HepG2 (cell line): ENCODE measurements at regions not wholly inside any gene's neighbourhood (a gene's known extent, or its start where the extent isn't known, plus 50 kb on each side); places are given as distances from the start of the nearest gene placed in this dataset.
A peak's percentile ranks its signal among the peaks of the same experiment; 100 is the strongest.

ENCODE experiments used
- ATAC-seq: fragments of 200-7000 bp; cut with Tn5 transposase; 3 replicates; pipeline ENCODE4 v1.9.1; 2020; ENCODE audit warnings: mild to moderate bottlenecking, moderate library complexity
- BruUV-seq: library from RNA; stranded (reverse); fragments of 400-500 nt; replicated peaks from 2 replicates; lab custom pipeline; 2021; lab: Mats Ljungman, UMichigan
- CTCF ChIA-PET: fragments of 300-600 bp; formaldehyde crosslinking; extraction: SDS; loops from one replicate; lab custom pipeline; 2021; ENCODE audit warnings: low total read pairs, inconsistent platforms, low intra/inter-chr PET ratio; lab: Yijun Ruan, JAX
- POLR2A ChIA-PET: fragments of 350-600 bp; sonication (Branson Sonifier 250); formaldehyde crosslinking; loops from one replicate; lab custom pipeline; 2020; ENCODE audit warnings: antibody characterized with exemption, inconsistent platforms; lab: Yijun Ruan, JAX
- DNase-seq: peaks from one replicate; pipeline ENCODE4 v3.0.0-alpha.2; 2015; ENCODE audit warnings: low spot score
- FAIRE-seq: peaks from 3 replicates; lab custom pipeline; 2011; peaks lifted over from hg19 to GRCh38; lab: Jason Lieb, UNC
- H2AFZ ChIP-seq: one replicate; pipeline ENCODE4 v1.6.1; 2011; ENCODE audit warnings: low read length, inconsistent platforms
- H3K27ac ChIP-seq: fragments of 300-600 bp; 3 replicates; pipeline ENCODE4 v1.8.0; 2011; ENCODE audit warnings: mixed run types, mild to moderate bottlenecking, mixed read lengths, low read length, inconsistent platforms; ENCODE audit not compliant: insufficient read depth; ENCODE audit errors: extremely low read length
- H3K27me3 ChIP-seq, 2 experiments: fragments of 200-600 bp in 1 of 2; 2 replicates in 1 of 2; 3 replicates in 1 of 2; pipeline versions ENCODE4 v1.6.0 to v1.8.0; 2011; ENCODE audit warnings: low read length in 2 of 2, mild to moderate bottlenecking in 2 of 2, moderate library complexity in 2 of 2, inconsistent platforms in 1 of 2; ENCODE audit not compliant: insufficient read depth in 2 of 2, control insufficient read depth in 1 of 2
- H3K36me3 ChIP-seq, 2 experiments: fragments of 200-600 bp in 1 of 2; replicated peaks in 1 of 2; 2 replicates in 1 of 2; 3 replicates in 1 of 2; pipeline versions ENCODE4 v1.5.1 to v1.8.0; 2011; ENCODE audit warnings: low read length in 2 of 2, inconsistent platforms in 1 of 2; ENCODE audit not compliant: insufficient read depth in 2 of 2, control insufficient read depth in 1 of 2
- H3K4me1 ChIP-seq: 2 replicates; pipeline ENCODE4 v1.5.1; 2012; ENCODE audit warnings: low read length, inconsistent platforms; ENCODE audit not compliant: insufficient read depth
- H3K4me2 ChIP-seq: 2 replicates; pipeline ENCODE4 v1.6.0; 2011; ENCODE audit warnings: low read depth, low read length, inconsistent platforms
- H3K4me3 ChIP-seq, 3 experiments: fragments of 200-600 bp in 1 of 3; sonication (generic), shearing (Covaris generic) in 1 of 3; replicated peaks in 1 of 3; 2 replicates each; pipeline ENCODE4 v1.5.1; 2011 to 2016; ENCODE audit warnings: low read length in 3 of 3, inconsistent platforms in 2 of 3, low read depth in 2 of 3, mild to moderate bottlenecking in 2 of 3, control low read depth in 1 of 3, mixed read lengths in 1 of 3; ENCODE audit not compliant: insufficient read depth in 1 of 3
- H3K79me2 ChIP-seq: one replicate; pipeline ENCODE4 v1.6.1; 2011; ENCODE audit warnings: low read length, inconsistent platforms; ENCODE audit not compliant: insufficient read depth
- H3K9ac ChIP-seq: 2 replicates; pipeline ENCODE4 v1.6.0; 2011; ENCODE audit warnings: mild to moderate bottlenecking, low read depth, low read length, inconsistent platforms; ENCODE audit not compliant: insufficient read depth
- H3K9me3 ChIP-seq: 2 replicates; pipeline ENCODE4 v1.5.1; 2012; ENCODE audit warnings: mild to moderate bottlenecking, low read length
- H4K20me1 ChIP-seq: 2 replicates; pipeline ENCODE4 v1.6.0; 2011; ENCODE audit warnings: inconsistent platforms, mild to moderate bottlenecking, low read length, moderate library complexity; ENCODE audit not compliant: insufficient read depth
- EEA1 ChIP-seq: sonication (generic); formaldehyde crosslinking; IDR thresholded peaks from 2 replicates; pipeline ENCODE4 v1.5.1; 2020; ENCODE audit warnings: mild to moderate bottlenecking, missing genetic modification reagents, borderline replicate concordance
- GPBP1L1 ChIP-seq: sonication (generic); formaldehyde crosslinking; IDR thresholded peaks from 2 replicates; pipeline ENCODE4 v1.5.0; 2020; ENCODE audit warnings: mild to moderate bottlenecking, missing genetic modification reagents
- HES4 ChIP-seq: sonication (generic); formaldehyde crosslinking; IDR thresholded peaks from 2 replicates; pipeline ENCODE4 v1.9.0; 2021; ENCODE audit warnings: mild to moderate bottlenecking, missing genetic modification reagents, borderline replicate concordance
- HMGA1 ChIP-seq: sonication (generic); formaldehyde crosslinking; conservative IDR thresholded peaks from 2 replicates; pipeline ENCODE4 v1.4.0; 2020; ENCODE audit warnings: missing genetic modification reagents
- PTBP1 ChIP-seq: fragments of 200-400 bp; formaldehyde crosslinking; IDR thresholded peaks from 2 replicates; pipeline ENCODE4 v1.6.1; 2018; ENCODE audit warnings: low read length, low read depth; ENCODE audit not compliant: poor library complexity, severe bottlenecking
- SATB2 ChIP-seq: sonication (generic); formaldehyde crosslinking; IDR thresholded peaks from 2 replicates; pipeline ENCODE4 v1.5.0; 2020; ENCODE audit warnings: missing genetic modification reagents
- SNAI1 ChIP-seq: sonication (generic); formaldehyde crosslinking; IDR thresholded peaks from 2 replicates; pipeline ENCODE4 v1.5.0; 2020; ENCODE audit warnings: mild to moderate bottlenecking, missing genetic modification reagents, borderline replicate concordance
- SOX5 ChIP-seq: IDR thresholded peaks from 2 replicates; pipeline ENCODE4 v1.6.1; 2016; ENCODE audit warnings: borderline replicate concordance
- SP4 ChIP-seq: sonication (generic); formaldehyde crosslinking; IDR thresholded peaks from 2 replicates; pipeline ENCODE4 v1.8.1; 2023; ENCODE audit warnings: mild to moderate bottlenecking, missing genetic modification reagents
- SRSF9 ChIP-seq: fragments of 200-400 bp; formaldehyde crosslinking; IDR thresholded peaks from 2 replicates; pipeline ENCODE4 v1.6.1; 2018; ENCODE audit warnings: borderline replicate concordance, mild to moderate bottlenecking, low read depth, low read length; ENCODE audit not compliant: insufficient read depth, poor library complexity, severe bottlenecking
- ZHX1 ChIP-seq: sonication (generic); formaldehyde crosslinking; IDR thresholded peaks from 2 replicates; pipeline ENCODE4 v1.8.1; 2022; ENCODE audit warnings: low read depth, mild to moderate bottlenecking, missing genetic modification reagents
- ZNF562 ChIP-seq: sonication (generic); formaldehyde crosslinking; IDR thresholded peaks from 2 replicates; pipeline ENCODE4 v1.8.0; 2022; ENCODE audit warnings: missing genetic modification reagents, borderline replicate concordance
- ZNF7 ChIP-seq: IDR thresholded peaks from 2 replicates; pipeline ENCODE4 v1.6.1; 2016; ENCODE audit warnings: missing biosample characterization, missing genetic modification reagents
- ZNF761 ChIP-seq: sonication (generic); formaldehyde crosslinking; conservative IDR thresholded peaks from 2 replicates; pipeline ENCODE4 v1.4.0; 2020; ENCODE audit warnings: mild to moderate bottlenecking, missing genetic modification reagents
- WGBS: methylation state at CpG from one replicate; pipeline ENCODE4 v1.1.6; 2017; ENCODE audit warnings: low lambda C conversion rate; 5-methylcytosine and 5-hydroxymethylcytosine counted together
- in situ Hi-C: cut with HindIII; loops from 2 replicates; pipeline ENCODE4 v1.10.0; 2017; ENCODE audit warnings: low pct_unique_long_range_greater_than_20kb; ENCODE audit not compliant: extremely low pct_ligation_motif_present
- intact Hi-C: fragments of 100-400 bp; cut with micrococcal nuclease; formaldehyde crosslinking; loops from one replicate; pipeline ENCODE4 v1.10.0; 2022; ENCODE audit not compliant: unreplicated experiment
- TF ChIP-seq, protein P1 (sequence below): sonication (generic); formaldehyde crosslinking; IDR thresholded peaks from 2 replicates; pipeline ENCODE4 v1.9.0; 2021; ENCODE audit warnings: missing genetic modification reagents, mild to moderate bottlenecking, borderline replicate concordance
- TF ChIP-seq, protein P2 (sequence below): sonication (generic); formaldehyde crosslinking; IDR thresholded peaks from 2 replicates; pipeline ENCODE4 v1.4.0; 2020; ENCODE audit warnings: missing genetic modification reagents

DNA sequence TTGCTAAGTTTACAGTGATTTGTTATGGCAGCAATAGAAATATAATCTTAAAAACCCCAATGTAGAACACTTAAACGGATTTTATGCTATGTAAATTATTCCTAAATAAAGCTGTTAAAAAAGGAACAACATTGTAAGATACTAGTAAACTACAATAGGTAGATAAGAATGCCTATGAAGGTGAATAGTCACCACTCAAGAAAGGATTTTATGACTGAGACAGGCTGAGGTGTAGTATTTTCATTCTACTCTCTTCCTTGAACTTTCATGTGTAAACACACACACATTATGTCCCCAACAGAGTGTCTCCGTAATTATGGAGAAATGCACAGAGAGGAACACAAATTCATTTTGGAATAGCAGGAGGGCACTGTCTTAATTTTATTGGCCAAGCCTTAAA lies 183.9 kb upstream of the ST6GAL2 start (continued):
- TF ChIP-seq, protein P1, sequence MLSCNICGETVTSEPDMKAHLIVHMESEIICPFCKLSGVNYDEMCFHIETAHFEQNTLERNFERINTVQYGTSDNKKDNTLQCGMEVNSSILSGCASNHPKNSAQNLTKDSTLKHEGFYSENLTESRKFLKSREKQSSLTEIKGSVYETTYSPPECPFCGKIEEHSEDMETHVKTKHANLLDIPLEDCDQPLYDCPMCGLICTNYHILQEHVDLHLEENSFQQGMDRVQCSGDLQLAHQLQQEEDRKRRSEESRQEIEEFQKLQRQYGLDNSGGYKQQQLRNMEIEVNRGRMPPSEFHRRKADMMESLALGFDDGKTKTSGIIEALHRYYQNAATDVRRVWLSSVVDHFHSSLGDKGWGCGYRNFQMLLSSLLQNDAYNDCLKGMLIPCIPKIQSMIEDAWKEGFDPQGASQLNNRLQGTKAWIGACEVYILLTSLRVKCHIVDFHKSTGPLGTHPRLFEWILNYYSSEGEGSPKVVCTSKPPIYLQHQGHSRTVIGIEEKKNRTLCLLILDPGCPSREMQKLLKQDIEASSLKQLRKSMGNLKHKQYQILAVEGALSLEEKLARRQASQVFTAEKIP (CRISPR knock-in tag): no peak
- TF ChIP-seq ZNF7 (CRISPR knock-in tag) (no peak), HES4 (no peak), ZHX1 (CRISPR knock-in tag) (no peak), SP4 (CRISPR knock-in tag) (no peak)

DNA sequence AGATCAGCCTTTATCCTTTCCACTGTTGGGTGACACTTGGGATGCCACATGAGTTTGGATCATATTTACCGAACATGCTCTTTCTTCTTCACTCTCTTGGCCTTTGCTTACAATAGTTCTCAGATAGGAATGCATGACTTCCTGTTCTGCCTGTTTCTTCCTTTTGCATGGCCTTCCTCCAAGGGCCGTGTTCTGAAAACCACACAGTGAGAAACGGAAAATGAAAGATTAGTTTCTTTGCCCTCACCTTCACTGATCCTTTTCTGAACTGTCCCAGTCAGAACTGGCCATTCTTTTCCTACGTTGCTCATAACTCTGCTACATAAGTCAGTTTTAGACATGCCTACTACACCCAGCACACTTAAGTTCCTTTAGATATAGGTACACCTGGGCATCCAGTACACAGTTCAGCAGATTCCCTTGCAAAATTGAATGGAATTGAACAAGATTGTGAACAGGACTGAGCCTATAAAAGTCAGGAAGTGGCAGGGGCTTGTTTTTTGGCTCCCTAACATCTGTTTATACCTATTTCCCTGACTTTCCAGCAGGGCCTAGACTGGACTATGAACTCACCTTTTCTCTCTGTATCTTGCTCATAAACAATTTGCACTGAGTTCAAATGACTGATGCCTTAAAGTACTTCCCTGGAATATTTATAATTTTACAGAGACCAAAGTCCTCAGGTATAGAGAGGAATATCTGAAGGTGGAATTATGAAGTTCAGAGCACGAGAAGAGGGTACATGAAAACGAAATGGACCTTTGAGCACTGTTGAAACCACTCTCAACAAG lies 186.4 kb upstream of the ST6GAL2 start:
- ATAC-seq: no peak
- Histone ChIP-seq H3K9me3 (no peaks in the 10 kb centered on the region), H3K4me1 (no peaks in the 10 kb centered on the region), H3K79me2 (no peaks in the 10 kb centered on the region), H3K4me3 (no peak overlapping the region), H3K27ac (no peak overlapping the region), H3K36me3 (no peaks in the 10 kb centered on the region), H3K27me3 (no peaks in the 10 kb centered on the region), H4K20me1 (no peaks in the 10 kb centered on the region), H3K9ac (no peak overlapping the region), H3K4me2 (no peak overlapping the region), H2AFZ (peak overlapping the region; percentile 6)
- 17% methylated on average over 6 of the region's 6 CpGs for WGBS
- FAIRE-seq: no peak
- in situ Hi-C loops: no loop called here
- intact Hi-C loops: no loop called here
- ChIA-PET POLR2A (no interaction called here), CTCF (no interaction called here)
- DNase-seq: no peak
- no TSS peak for BruUV-seq
- TF ChIP-seq EEA1 (CRISPR knock-in tag): no peak
- no peak for TF ChIP-seq SATB2 (CRISPR knock-in tag)
- TF ChIP-seq SRSF9: no peak
- TF ChIP-seq PTBP1: no peak
- no peak for TF ChIP-seq GPBP1L1
- TF ChIP-seq, protein P2, sequence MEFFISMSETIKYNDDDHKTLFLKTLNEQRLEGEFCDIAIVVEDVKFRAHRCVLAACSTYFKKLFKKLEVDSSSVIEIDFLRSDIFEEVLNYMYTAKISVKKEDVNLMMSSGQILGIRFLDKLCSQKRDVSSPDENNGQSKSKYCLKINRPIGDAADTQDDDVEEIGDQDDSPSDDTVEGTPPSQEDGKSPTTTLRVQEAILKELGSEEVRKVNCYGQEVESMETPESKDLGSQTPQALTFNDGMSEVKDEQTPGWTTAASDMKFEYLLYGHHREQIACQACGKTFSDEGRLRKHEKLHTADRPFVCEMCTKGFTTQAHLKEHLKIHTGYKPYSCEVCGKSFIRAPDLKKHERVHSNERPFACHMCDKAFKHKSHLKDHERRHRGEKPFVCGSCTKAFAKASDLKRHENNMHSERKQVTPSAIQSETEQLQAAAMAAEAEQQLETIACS (CRISPR knock-in tag): no peak
- no peak for TF ChIP-seq HMGA1
- no peak for TF ChIP-seq ZNF761 (CRISPR knock-in tag)
- no peak for TF ChIP-seq ZNF562
- no peak for TF ChIP-seq SNAI1
- no peak for TF ChIP-seq SOX5 (CRISPR knock-in tag)
